Mesendoderm (in vitro differentiated cells): ENCODE measurements at regions not wholly inside any gene's neighbourhood (a gene's known extent, or its start where the extent isn't known, plus 50 kb on each side); places are given as distances from the start of the nearest gene placed in this dataset.

ENCODE experiments used
- DNase-seq: peaks from one replicate; pipeline ENCODE4 v3.0.0; 2013
- H2AK5ac ChIP-seq: 2 replicates; pipeline ENCODE4 v1.6.1; 2013; ENCODE audit warnings: low read length, inconsistent platforms
- H2BK120ac ChIP-seq: 2 replicates; pipeline ENCODE4 v1.6.1; 2013; ENCODE audit warnings: low read depth, mild to moderate bottlenecking, low read length, moderate library complexity, mixed read lengths
- H2BK15ac ChIP-seq: replicated peaks from 2 replicates; pipeline ENCODE4 v1.6.1; 2013; ENCODE audit warnings: low read depth, mild to moderate bottlenecking, moderate library complexity
- H2BK5ac ChIP-seq: 2 replicates; pipeline ENCODE4 v1.6.1; 2013; ENCODE audit warnings: low read length, inconsistent platforms
- H3K18ac ChIP-seq: 2 replicates; pipeline ENCODE4 v1.6.1; 2013; ENCODE audit warnings: mild to moderate bottlenecking, low read length, mixed read lengths
- H3K23ac ChIP-seq: one replicate; pipeline ENCODE4 v1.6.1; 2013; ENCODE audit warnings: low read length
- H3K27ac ChIP-seq: 2 replicates; pipeline ENCODE4 v1.5.1; 2013; ENCODE audit warnings: low read depth, mild to moderate bottlenecking, inconsistent platforms, low read length, moderate library complexity
- H3K27me3 ChIP-seq: 2 replicates; pipeline ENCODE4 v1.6.1; 2013; ENCODE audit warnings: low read length, control low read depth, mild to moderate bottlenecking, inconsistent platforms; ENCODE audit not compliant: insufficient read depth, poor library complexity
- H3K36me3 ChIP-seq: 2 replicates; pipeline ENCODE4 v1.6.1; 2013; ENCODE audit warnings: low read length, inconsistent platforms; ENCODE audit not compliant: control insufficient read depth, insufficient read depth
- H3K4ac ChIP-seq: one replicate; pipeline ENCODE4 v1.6.1; 2013; ENCODE audit warnings: low read depth, mild to moderate bottlenecking, low read length, moderate library complexity
- H3K4me1 ChIP-seq: 2 replicates; pipeline ENCODE4 v1.6.1; 2013; ENCODE audit warnings: low read depth, low read length, inconsistent platforms; ENCODE audit not compliant: control insufficient read depth
- H3K4me2 ChIP-seq: 2 replicates; pipeline ENCODE4 v1.6.1; 2013; ENCODE audit warnings: low read length
- H3K4me3 ChIP-seq: 2 replicates; pipeline ENCODE4 v1.5.1; 2013; ENCODE audit warnings: mild to moderate bottlenecking, low read length
- H3K56ac ChIP-seq: one replicate; pipeline ENCODE4 v1.6.1; 2013; ENCODE audit warnings: low read length
- H3K79me1 ChIP-seq: 2 replicates; pipeline ENCODE4 v1.6.1; 2013; ENCODE audit warnings: low read length, inconsistent platforms
- H3K79me2 ChIP-seq: 2 replicates; pipeline ENCODE4 v1.6.1; 2013; ENCODE audit warnings: mild to moderate bottlenecking, low read length; ENCODE audit not compliant: control insufficient read depth, insufficient read depth
- H3K9ac ChIP-seq: 2 replicates; pipeline ENCODE4 v1.6.1; 2013; ENCODE audit warnings: low read length, inconsistent platforms
- H4K5ac ChIP-seq: one replicate; pipeline ENCODE4 v1.6.1; 2013; ENCODE audit warnings: low read length
- H4K8ac ChIP-seq: one replicate; pipeline ENCODE4 v1.6.1; 2013; ENCODE audit warnings: low read depth, mild to moderate bottlenecking, control low read depth, low read length, moderate library complexity
- WGBS: extraction: QIAGEN DNeasy Blood & Tissue Kit; methylation state at CpG from one replicate; pipeline ENCODE4 v1.1.7; 2013; ENCODE audit warnings: low lambda C conversion rate, missing lambda C conversion rate; ENCODE audit not compliant: insufficient coverage; ENCODE audit errors: extremely low coverage; 5-methylcytosine and 5-hydroxymethylcytosine counted together

- no peak overlapping the region for H2BK120ac ChIP-seq
- no peaks in the 10 kb centered on the region for H3K79me1 ChIP-seq
- no peaks in the 10 kb centered on the region for H3K27me3 ChIP-seq
- no peak for DNase-seq
- WGBS: no CpG with 5 or more reads among the region's 1 CpG
- no peaks in the 10 kb centered on the region for H3K79me2 ChIP-seq
- H3K4me3 ChIP-seq: no peak overlapping the region
- H3K4me1 ChIP-seq: no peaks in the 10 kb centered on the region
- no peak overlapping the region for H3K27ac ChIP-seq
- no peak overlapping the region for H2BK15ac ChIP-seq
- no peak overlapping the region for H3K18ac ChIP-seq
- no peak overlapping the region for H3K23ac ChIP-seq
- no peak overlapping the region for H2BK5ac ChIP-seq
- H3K9ac ChIP-seq: no peak overlapping the region
- no peak overlapping the region for H4K5ac ChIP-seq
- no peak overlapping the region for H4K8ac ChIP-seq
- H3K36me3 ChIP-seq: no peaks in the 10 kb centered on the region
- H3K56ac ChIP-seq: no peak overlapping the region
- H3K4ac ChIP-seq: no peak overlapping the region
- no peak overlapping the region for H3K4me2 ChIP-seq
- H2AK5ac ChIP-seq: no peak overlapping the region
These were observed 370.7 kb downstream of the GJA1 start for GRCh38 chr6:121806116-121806515.

- Histone ChIP-seq H3K79me2 (no peaks in the 10 kb centered on the region), H3K4me1 (peaks cover 3% of the 10 kb centered on the region), H3K18ac (no peak overlapping the region), H2BK15ac (no peak overlapping the region), H3K56ac (no peak overlapping the region), H3K79me1 (no peaks in the 10 kb centered on the region), H2BK120ac (no peak overlapping the region), H3K4ac (no peak overlapping the region), H3K4me3 (no peak overlapping the region), H3K4me2 (no peak overlapping the region), H3K27ac (no peak overlapping the region), H3K9ac (no peak overlapping the region), H3K23ac (no peak overlapping the region), H4K8ac (peak overlapping the region; percentile 65), H3K27me3 (no peaks in the 10 kb centered on the region), H3K36me3 (no peaks in the 10 kb centered on the region), H2BK5ac (no peak overlapping the region), H2AK5ac (no peak overlapping the region), H4K5ac (no peak overlapping the region)
- no peak for DNase-seq
- WGBS: no CpG with 5 or more reads among the region's 3 CpGs
These were observed 373.8 kb downstream of the GJA1 start for GRCh38 chr6:121809211-121809610.

DNA sequence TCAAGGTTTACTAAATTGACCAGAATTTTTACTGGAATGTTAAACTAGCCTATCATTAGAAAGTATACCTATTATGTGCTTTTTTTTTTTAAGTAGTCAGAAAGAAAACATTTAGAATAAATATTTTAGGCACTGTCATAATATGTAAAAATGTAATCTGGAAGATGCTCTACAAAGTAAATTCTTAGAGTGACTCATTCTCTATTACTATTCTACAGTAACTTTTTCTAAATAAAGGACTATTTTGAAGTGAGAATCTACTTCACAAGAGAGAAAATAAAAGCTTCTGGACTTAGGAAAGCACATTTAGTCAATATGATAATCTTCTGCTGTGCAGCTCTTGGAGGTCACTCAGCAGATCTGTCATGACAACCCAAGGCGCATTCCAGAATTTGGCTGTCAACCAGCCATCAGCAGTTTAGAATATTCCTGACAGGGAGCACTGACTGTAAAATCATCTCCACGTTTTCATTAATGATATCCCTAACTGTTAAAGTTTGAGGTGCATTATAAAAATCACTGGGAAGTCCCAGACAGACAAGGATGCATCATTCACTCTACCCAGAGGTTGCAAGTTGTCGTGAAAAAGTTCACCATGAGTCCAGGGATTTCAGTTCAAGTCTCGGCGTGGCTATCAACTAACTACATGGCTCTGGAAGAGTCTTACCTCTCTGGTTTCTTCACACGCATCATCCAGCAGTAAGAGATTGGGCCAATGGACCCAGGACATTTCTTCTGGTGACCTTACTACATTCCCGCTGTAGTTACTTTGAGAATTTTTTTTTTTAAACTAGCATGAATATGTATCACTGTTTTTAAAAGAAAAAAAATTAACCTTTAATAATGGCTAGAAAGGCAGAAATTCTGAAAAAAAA, 374.9 kb downstream of the GJA1 start:
- H3K4me2 ChIP-seq: no peak overlapping the region
- no peak overlapping the region for H3K9ac ChIP-seq
- H3K79me1 ChIP-seq: no peaks in the 10 kb centered on the region
- no peak overlapping the region for H2BK120ac ChIP-seq
- no peak overlapping the region for H2BK5ac ChIP-seq
- no peak overlapping the region for H3K27ac ChIP-seq
- WGBS: no CpG with 5 or more reads among the region's 7 CpGs
- no peak overlapping the region for H3K23ac ChIP-seq
- H2AK5ac ChIP-seq: no peak overlapping the region
- peak overlapping the region; percentile 56 for H4K8ac ChIP-seq
- H3K27me3 ChIP-seq: no peaks in the 10 kb centered on the region
- no peak overlapping the region for H4K5ac ChIP-seq
- peak overlapping the region; percentile 28 for H3K18ac ChIP-seq
- H3K56ac ChIP-seq: no peak overlapping the region
- peaks cover 3% of the 10 kb centered on the region for H3K4me1 ChIP-seq
- peak overlapping the region; percentile 92 for H2BK15ac ChIP-seq
- H3K4ac ChIP-seq: no peak overlapping the region
- no peak overlapping the region for H3K4me3 ChIP-seq
- no peak for DNase-seq
- no peaks in the 10 kb centered on the region for H3K36me3 ChIP-seq
- no peaks in the 10 kb centered on the region for H3K79me2 ChIP-seq

- no peak for DNase-seq
- Histone ChIP-seq H2BK5ac (no peak overlapping the region), H3K27me3 (no peaks in the 10 kb centered on the region), H3K9ac (no peak overlapping the region), H2BK120ac (no peak overlapping the region), H3K23ac (no peak overlapping the region), H3K4ac (no peak overlapping the region), H2AK5ac (no peak overlapping the region), H3K79me2 (no peaks in the 10 kb centered on the region), H3K18ac (no peak overlapping the region), H3K4me3 (no peak overlapping the region), H3K56ac (peak overlapping the region; percentile 11), H4K8ac (no peak overlapping the region), H3K79me1 (no peaks in the 10 kb centered on the region), H3K4me2 (no peak overlapping the region), H4K5ac (no peak overlapping the region), H2BK15ac (no peak overlapping the region), H3K27ac (no peak overlapping the region), H3K36me3 (no peaks in the 10 kb centered on the region), H3K4me1 (peaks cover 3% of the 10 kb centered on the region)
- WGBS: no CpG with 5 or more reads among the region's 3 CpGs
These were observed 375.7 kb downstream of the GJA1 start for GRCh38 chr6:121811106-121811505.

DNA sequence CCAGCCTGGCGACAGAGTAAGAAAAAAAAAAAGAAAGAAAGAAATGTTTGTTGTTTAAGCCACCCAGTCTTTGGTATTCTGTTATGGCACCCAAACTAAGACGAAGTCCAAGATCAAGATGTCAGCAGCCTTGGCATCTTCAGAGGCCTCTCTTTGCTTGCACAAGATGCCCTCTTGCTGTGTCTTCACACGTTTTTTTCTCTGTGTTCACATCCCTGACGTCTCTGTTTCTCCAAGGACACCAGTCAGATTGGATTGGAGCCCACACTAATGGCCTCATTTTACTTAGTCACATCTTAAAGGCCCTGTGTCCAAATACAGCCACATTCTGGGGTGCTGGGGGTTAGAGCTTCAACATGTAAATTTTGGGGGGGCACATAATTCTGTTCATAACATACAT, 380.9 kb downstream of the GJA1 start:
- H3K9ac ChIP-seq: no peak overlapping the region
- no peak overlapping the region for H2AK5ac ChIP-seq
- peak overlapping the region; percentile 25 for H3K4ac ChIP-seq
- no peak overlapping the region for H2BK120ac ChIP-seq
- no peak overlapping the region for H3K18ac ChIP-seq
- no peak overlapping the region for H4K8ac ChIP-seq
- no peaks in the 10 kb centered on the region for H3K36me3 ChIP-seq
- no peak overlapping the region for H3K23ac ChIP-seq
- H3K79me1 ChIP-seq: no peaks in the 10 kb centered on the region
- H4K5ac ChIP-seq: no peak overlapping the region
- H3K4me3 ChIP-seq: no peak overlapping the region
- peaks cover 3% of the 10 kb centered on the region for H3K4me1 ChIP-seq
- no peaks in the 10 kb centered on the region for H3K27me3 ChIP-seq
- no CpG with 5 or more reads among the region's 4 CpGs for WGBS
- H2BK5ac ChIP-seq: no peak overlapping the region
- no peak overlapping the region for H3K27ac ChIP-seq
- no peak overlapping the region for H2BK15ac ChIP-seq
- no peaks in the 10 kb centered on the region for H3K79me2 ChIP-seq
- no peak overlapping the region for H3K56ac ChIP-seq
- DNase-seq: no peak
- H3K4me2 ChIP-seq: no peak overlapping the region
